HG03064 (cell line): ENCODE measurements at regions not wholly inside any gene's neighbourhood (a gene's known extent, or its start where the extent isn't known, plus 50 kb on each side); places are given as distances from the start of the nearest gene placed in this dataset.

Source experiments
- ATAC-seq: cut with Tn5 transposase; IDR thresholded peaks from one replicate; pipeline ENCODE4 v1.9.1; 2021; ENCODE audit warnings: low read depth; ENCODE audit not compliant: unreplicated experiment

- ATAC-seq = no peak
Observed at GRCh38 chr12:127903146-127903545, 363.8 kb upstream of the TMEM132C start.

- ATAC-seq = no peak
Observed at GRCh38 chr12:127909041-127909440, 357.9 kb upstream of the TMEM132C start.

GRCh38 chr12:127911291-127911690 lies 355.7 kb upstream of the TMEM132C start:
- ATAC-seq = no peak

- ATAC-seq = no peak
Observed at GRCh38 chr12:127912035-127912665, 354.8 kb upstream of the TMEM132C start.

- ATAC-seq = no peak
Observed at GRCh38 chr12:127923501-127923900, 343.5 kb upstream of the TMEM132C start.

- no peak for ATAC-seq
Observed at GRCh38 chr12:127925971-127926370, 341.0 kb upstream of the TMEM132C start.

GRCh38 chr12:127928178-127928577 lies 338.8 kb upstream of the TMEM132C start:
- ATAC-seq = no peak

GRCh38 chr12:127928615-127929571 lies 338.1 kb upstream of the TMEM132C start:
- no peak for ATAC-seq

GRCh38 chr12:127930122-127930521 lies 336.8 kb upstream of the TMEM132C start:
- no peak for ATAC-seq

GRCh38 chr12:127934409-127934808 lies 332.6 kb upstream of the TMEM132C start:
- ATAC-seq = no peak

GRCh38 chr12:127936463-127936862 lies 330.5 kb upstream of the TMEM132C start:
- no peak for ATAC-seq

GRCh38 chr12:127941332-127941731 lies 325.6 kb upstream of the TMEM132C start:
- no peak for ATAC-seq

GRCh38 chr12:127942981-127943380 lies 324.0 kb upstream of the TMEM132C start:
- no peak for ATAC-seq

- no peak for ATAC-seq
Observed at GRCh38 chr12:127943481-127944210, 323.3 kb upstream of the TMEM132C start.

GRCh38 chr12:127944211-127944899 lies 322.6 kb upstream of the TMEM132C start:
- ATAC-seq = no peak

GRCh38 chr12:127957001-127957660 lies 309.8 kb upstream of the TMEM132C start:
- no peak for ATAC-seq

- ATAC-seq = no peak
Observed at GRCh38 chr12:127962303-127962702, 304.7 kb upstream of the TMEM132C start.

GRCh38 chr12:127963933-127964332 lies 303.0 kb upstream of the TMEM132C start:
- ATAC-seq = no peak

- no peak for ATAC-seq
Observed at GRCh38 chr12:127964717-127965116, 302.3 kb upstream of the TMEM132C start.

GRCh38 chr12:127966331-127966730 lies 300.6 kb upstream of the TMEM132C start:
- ATAC-seq = no peak
